HUES6 (cell line): ENCODE measurements at regions not wholly inside any gene's neighbourhood (a gene's known extent, or its start where the extent isn't known, plus 50 kb on each side); places are given as distances from the start of the nearest gene placed in this dataset.

Experiments used
- H3K27ac ChIP-seq: 2 replicates; pipeline ENCODE4 v1.7.0; 2013; ENCODE audit warnings: low read depth, mild to moderate bottlenecking, low read length, inconsistent platforms
- H3K27me3 ChIP-seq: 2 replicates; pipeline ENCODE4 v1.6.1; 2013; ENCODE audit warnings: low read length; ENCODE audit not compliant: control insufficient read depth, insufficient read depth
- H3K36me3 ChIP-seq: 2 replicates; pipeline ENCODE4 v1.6.1; 2013; ENCODE audit warnings: low read length; ENCODE audit not compliant: control insufficient read depth, insufficient read depth
- H3K4me1 ChIP-seq: 2 replicates; pipeline ENCODE4 v1.6.1; 2013; ENCODE audit warnings: low read length; ENCODE audit not compliant: control insufficient read depth, insufficient read depth
- H3K4me3 ChIP-seq: 2 replicates; pipeline ENCODE4 v1.5.1; 2013; ENCODE audit warnings: low read depth, low read length
- H3K9ac ChIP-seq: one replicate; pipeline ENCODE4 v1.6.1; 2013; ENCODE audit warnings: mild to moderate bottlenecking, low read length
- H3K9me3 ChIP-seq: 2 replicates; pipeline ENCODE4 v1.6.1; 2013; ENCODE audit warnings: low read depth, low read length; ENCODE audit not compliant: control insufficient read depth, insufficient read depth

DNA sequence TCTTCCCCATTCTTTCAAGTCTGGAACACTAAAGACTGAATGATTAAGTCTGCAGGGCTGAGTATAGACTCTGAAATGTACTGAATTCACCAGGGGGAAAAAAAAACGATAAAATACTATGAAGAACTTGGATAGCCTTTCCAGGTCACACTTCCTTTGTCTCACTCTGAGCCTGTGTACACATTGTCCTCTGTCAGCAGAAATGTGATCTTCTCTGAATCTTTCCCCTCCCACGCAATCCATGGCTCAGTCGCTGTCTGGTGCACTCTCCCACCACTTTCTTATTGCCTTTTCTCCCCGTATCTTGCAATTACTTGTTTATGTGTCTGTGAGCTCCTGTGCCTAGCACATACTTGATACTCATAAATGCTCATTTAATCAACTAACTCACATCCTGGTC lies 212.6 kb upstream of the RSPO3 start:
- H3K27ac ChIP-seq: no peak overlapping the region
- no peak overlapping the region for H3K4me3 ChIP-seq
- peaks cover 3% of the 10 kb centered on the region; the same call in 1 of the 2 replicates for H3K9me3 ChIP-seq
- H3K4me1 ChIP-seq: no peaks in the 10 kb centered on the region
- H3K27me3 ChIP-seq: no peaks in the 10 kb centered on the region
- no peak overlapping the region for H3K9ac ChIP-seq
- no peaks in the 10 kb centered on the region for H3K36me3 ChIP-seq

GRCh38 chr6:126907312-126907711 lies 211.2 kb upstream of the RSPO3 start:
- peaks cover 3% of the 10 kb centered on the region; the same call in 1 of the 2 replicates for H3K9me3 ChIP-seq
- no peaks in the 10 kb centered on the region for H3K36me3 ChIP-seq
- H3K4me3 ChIP-seq: no peak overlapping the region
- H3K4me1 ChIP-seq: no peaks in the 10 kb centered on the region
- no peak overlapping the region for H3K9ac ChIP-seq
- H3K27me3 ChIP-seq: no peaks in the 10 kb centered on the region
- H3K27ac ChIP-seq: no peak overlapping the region

GRCh38 chr6:126907996-126908395 lies 210.5 kb upstream of the RSPO3 start:
- no peaks in the 10 kb centered on the region for H3K36me3 ChIP-seq
- H3K9ac ChIP-seq: no peak overlapping the region
- no peaks in the 10 kb centered on the region for H3K4me1 ChIP-seq
- no peak overlapping the region for H3K4me3 ChIP-seq
- no peaks in the 10 kb centered on the region for H3K27me3 ChIP-seq
- H3K9me3 ChIP-seq: peaks cover 3% of the 10 kb centered on the region; the same call in 1 of the 2 replicates
- H3K27ac ChIP-seq: no peak overlapping the region

DNA sequence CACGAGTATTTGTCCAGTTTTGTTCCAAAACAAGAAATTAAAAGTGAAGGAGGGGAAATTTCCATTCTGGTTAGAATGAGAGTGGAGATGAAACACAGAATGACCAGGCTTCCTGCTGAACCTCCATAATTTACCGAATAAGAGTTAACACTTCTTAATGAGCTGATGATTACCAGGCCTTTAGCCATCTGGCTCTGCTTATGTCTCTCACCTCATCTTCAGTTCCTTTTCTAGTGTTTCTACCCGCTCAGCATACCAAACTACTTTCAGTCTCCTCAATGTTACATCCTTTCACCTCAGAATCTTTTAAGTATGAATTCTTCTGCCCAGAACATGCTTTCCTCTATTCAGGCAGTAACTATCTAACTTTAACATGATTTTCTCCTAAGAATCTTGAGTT lies 209.0 kb upstream of the RSPO3 start:
- H3K36me3 ChIP-seq: no peaks in the 10 kb centered on the region
- peaks cover 3% of the 10 kb centered on the region; the same call in 1 of the 2 replicates for H3K9me3 ChIP-seq
- no peak overlapping the region for H3K9ac ChIP-seq
- H3K27ac ChIP-seq: no peak overlapping the region
- no peaks in the 10 kb centered on the region for H3K4me1 ChIP-seq
- no peak overlapping the region for H3K4me3 ChIP-seq
- no peaks in the 10 kb centered on the region for H3K27me3 ChIP-seq

DNA sequence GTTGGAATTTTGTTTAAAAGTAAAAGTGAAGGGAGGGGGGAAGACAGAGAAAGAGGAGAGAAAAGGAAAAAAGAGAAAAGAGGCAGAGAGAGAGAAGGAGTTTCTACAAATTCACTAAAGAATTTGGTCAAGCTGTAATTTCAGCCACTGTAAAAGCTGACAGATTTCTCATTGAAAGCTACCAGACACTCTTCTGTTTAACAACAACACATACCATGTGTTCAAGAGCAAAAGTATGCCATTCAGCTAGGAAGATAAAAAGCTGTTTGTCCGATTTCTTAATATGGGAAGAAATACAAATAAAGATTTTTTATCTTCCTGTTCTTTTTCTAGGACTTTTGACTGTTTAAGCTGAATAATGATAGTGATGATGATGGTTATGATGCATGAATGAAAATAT lies 204.8 kb upstream of the RSPO3 start:
- Histone ChIP-seq H3K27me3 (no peaks in the 10 kb centered on the region), H3K9ac (no peak overlapping the region), H3K9me3 (peaks cover 3% of the 10 kb centered on the region; the same call in 1 of the 2 replicates), H3K4me1 (peaks cover 6% of the 10 kb centered on the region; the same call in 1 of the 2 replicates), H3K36me3 (no peaks in the 10 kb centered on the region), H3K4me3 (no peak overlapping the region), H3K27ac (no peak overlapping the region)

DNA sequence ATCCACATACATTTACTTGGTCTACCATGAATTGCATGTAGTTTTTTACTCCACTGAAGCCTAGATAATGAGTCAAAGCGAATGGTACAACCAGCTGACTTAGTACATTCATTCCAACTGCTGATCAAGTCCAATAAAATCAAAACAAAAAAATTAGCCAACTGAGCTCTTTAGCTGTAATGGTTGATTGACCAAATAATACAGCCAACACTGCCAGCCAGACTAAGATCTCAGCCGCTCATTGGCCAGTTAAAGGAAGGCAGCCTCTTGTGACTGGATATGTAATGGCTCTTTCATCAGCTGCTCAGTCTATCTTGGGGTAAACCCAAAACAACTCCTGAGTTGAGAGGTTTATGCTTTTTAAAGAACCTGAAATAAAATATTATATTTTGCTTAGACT lies 204.3 kb upstream of the RSPO3 start:
- no peaks in the 10 kb centered on the region for H3K27me3 ChIP-seq
- H3K36me3 ChIP-seq: no peaks in the 10 kb centered on the region
- peaks cover 3% of the 10 kb centered on the region; the same call in 1 of the 2 replicates for H3K9me3 ChIP-seq
- H3K9ac ChIP-seq: no peak overlapping the region
- H3K4me3 ChIP-seq: no peak overlapping the region
- peaks cover 6% of the 10 kb centered on the region; the same call in 1 of the 2 replicates for H3K4me1 ChIP-seq
- no peak overlapping the region for H3K27ac ChIP-seq

DNA sequence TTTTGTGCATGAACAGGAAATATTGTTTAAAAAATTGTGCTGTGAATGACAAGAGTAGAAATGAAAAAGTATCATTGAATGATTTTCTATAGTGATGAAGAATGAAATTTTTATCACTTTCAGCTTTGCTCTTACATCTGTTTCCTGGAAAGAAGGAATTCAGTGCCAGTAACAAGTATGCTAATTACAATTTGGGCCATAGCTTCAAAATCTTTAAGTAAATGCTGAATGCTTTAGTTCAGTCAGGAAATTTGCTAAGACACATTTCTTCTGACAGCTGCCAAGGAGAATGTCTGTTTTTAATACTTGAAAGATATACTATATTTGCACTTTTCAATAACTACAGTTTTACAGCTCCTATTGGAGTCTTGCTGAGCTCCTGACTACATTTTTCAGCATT lies 203.7 kb upstream of the RSPO3 start:
- H3K4me3 ChIP-seq: no peak overlapping the region
- H3K27me3 ChIP-seq: no peaks in the 10 kb centered on the region
- no peak overlapping the region for H3K27ac ChIP-seq
- H3K9ac ChIP-seq: no peak overlapping the region
- no peaks in the 10 kb centered on the region for H3K36me3 ChIP-seq
- H3K9me3 ChIP-seq: peaks cover 3% of the 10 kb centered on the region; the same call in 1 of the 2 replicates
- peaks cover 6% of the 10 kb centered on the region; the same call in 1 of the 2 replicates for H3K4me1 ChIP-seq

GRCh38 chr6:126919947-126920346 lies 198.5 kb upstream of the RSPO3 start:
- H3K9ac ChIP-seq: no peak overlapping the region
- no peak overlapping the region for H3K27ac ChIP-seq
- no peaks in the 10 kb centered on the region for H3K9me3 ChIP-seq
- no peaks in the 10 kb centered on the region for H3K36me3 ChIP-seq
- peaks cover 6% of the 10 kb centered on the region; the same call in 1 of the 2 replicates for H3K4me1 ChIP-seq
- H3K4me3 ChIP-seq: no peak overlapping the region
- no peaks in the 10 kb centered on the region for H3K27me3 ChIP-seq

DNA sequence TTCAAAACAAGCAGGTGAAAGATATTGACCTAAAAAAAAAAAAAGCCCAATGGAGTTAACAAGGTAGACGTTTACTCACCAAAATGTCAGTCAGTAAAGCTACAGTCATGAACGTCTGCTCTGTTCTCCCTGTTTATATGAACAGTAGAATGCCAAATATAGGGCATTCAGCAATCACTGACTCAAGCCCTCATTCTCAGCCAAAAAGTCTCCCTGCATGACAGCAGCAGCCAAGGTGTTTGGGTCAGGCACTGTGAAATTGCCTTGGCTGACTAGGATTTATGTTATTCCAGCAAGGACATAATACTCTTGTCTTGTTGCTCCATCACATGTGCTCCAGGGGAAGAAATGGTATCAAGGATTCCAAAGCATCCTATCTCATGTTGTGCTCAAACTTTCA lies 194.7 kb upstream of the RSPO3 start:
- Histone ChIP-seq H3K27me3 (no peaks in the 10 kb centered on the region), H3K4me1 (peaks cover 4% of the 10 kb centered on the region), H3K27ac (no peak overlapping the region)

DNA sequence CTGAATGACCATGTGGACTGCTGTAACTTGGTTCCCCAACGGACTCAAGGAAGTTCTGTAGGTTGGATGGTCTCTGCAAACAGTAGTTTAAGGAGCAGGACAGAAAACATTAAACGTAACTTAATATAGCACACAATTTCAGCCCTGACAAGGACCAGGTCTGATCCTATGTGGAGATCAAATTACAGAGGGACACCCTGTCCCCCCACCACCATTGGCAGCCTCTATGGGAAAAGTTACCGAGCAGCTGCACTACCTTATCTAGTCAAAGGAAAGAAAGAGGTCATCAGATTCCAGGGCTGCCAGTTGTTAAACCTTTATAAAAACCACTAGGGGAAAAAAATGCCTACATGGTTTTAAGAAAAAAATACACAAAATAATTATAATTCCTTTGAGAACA lies 191.5 kb upstream of the RSPO3 start:
- Histone ChIP-seq H3K9me3 (no peaks in the 10 kb centered on the region), H3K4me3 (no peak overlapping the region), H3K27ac (no peak overlapping the region), H3K9ac (no peak overlapping the region), H3K36me3 (no peaks in the 10 kb centered on the region), H3K27me3 (no peaks in the 10 kb centered on the region), H3K4me1 (peaks cover 4% of the 10 kb centered on the region)

More for the DNA sequence above, 194.7 kb upstream of the RSPO3 start:
- Histone ChIP-seq H3K9ac (no peak overlapping the region), H3K9me3 (no peaks in the 10 kb centered on the region), H3K36me3 (no peaks in the 10 kb centered on the region), H3K4me3 (no peak overlapping the region)

- H3K36me3 ChIP-seq: no peaks in the 10 kb centered on the region
- H3K4me1 ChIP-seq: peaks cover 4% of the 10 kb centered on the region
- H3K9ac ChIP-seq: no peak overlapping the region
- H3K27me3 ChIP-seq: no peaks in the 10 kb centered on the region
- H3K4me3 ChIP-seq: no peak overlapping the region
- H3K27ac ChIP-seq: no peak overlapping the region
- H3K9me3 ChIP-seq: no peaks in the 10 kb centered on the region
Measured at GRCh38 chr6:126927841-126928240, 190.6 kb upstream of the RSPO3 start.

DNA sequence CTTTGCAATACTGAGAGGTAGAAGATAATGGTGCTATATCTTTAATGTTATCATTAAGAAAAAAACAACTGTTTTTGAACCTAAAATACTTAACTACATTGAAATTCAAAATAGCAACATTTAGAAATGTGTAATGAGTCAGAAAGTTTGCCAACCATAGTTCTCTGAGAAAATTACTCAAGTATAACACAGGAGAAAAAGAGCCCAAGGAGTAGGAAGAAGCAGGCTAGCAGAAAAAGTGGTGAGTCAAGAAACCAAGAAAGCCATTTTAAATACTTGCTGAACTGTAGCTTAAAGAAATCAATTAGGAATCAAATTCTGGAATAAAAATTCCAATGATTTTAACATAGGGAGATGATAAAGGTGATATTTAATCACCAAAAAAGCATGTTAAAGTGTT lies 181.0 kb upstream of the RSPO3 start:
- Histone ChIP-seq H3K4me1 (no peaks in the 10 kb centered on the region), H3K9ac (no peak overlapping the region), H3K9me3 (no peaks in the 10 kb centered on the region), H3K27me3 (no peaks in the 10 kb centered on the region), H3K36me3 (no peaks in the 10 kb centered on the region), H3K4me3 (no peak overlapping the region), H3K27ac (no peak overlapping the region)
